Activated CD8-positive, alpha-beta T cell treated with anti-CD3 and anti-CD28 coated beads, Interleukin-2, amount 10 ng/mL, durations not matched to agents 7 days and 5 days (primary cell): ENCODE measurements at regions not wholly inside any gene's neighbourhood (a gene's known extent, or its start where the extent isn't known, plus 50 kb on each side); places are given as distances from the start of the nearest gene placed in this dataset.

Source experiments
- ATAC-seq: fragments of 150-1000 bp; cut with Tn5 transposase; one replicate; pipeline ENCODE4 v1.10.0; 2021; ENCODE audit warnings: moderate library complexity
- CTCF ChIA-PET: fragments of 350-600 bp; sonication (Branson Sonifier 250); formaldehyde crosslinking; loops from one replicate; lab custom pipeline; 2021; ENCODE audit warnings: antibody characterized with exemption; lab: Charles Lee
- POLR2A ChIA-PET: fragments of 350-600 bp; sonication (Branson Sonifier 250); formaldehyde crosslinking; loops from one replicate; lab custom pipeline; 2021; ENCODE audit warnings: antibody characterized with exemption; lab: Charles Lee
- DNase-seq: peaks from one replicate; pipeline ENCODE4 v3.0.0-alpha.2; 2020
- H3K27ac Mint-ChIP-seq: one replicate; pipeline ENCODE4 v1.8.0; 2021; ENCODE audit warnings: mild to moderate bottlenecking, mixed read lengths
- H3K27me3 Mint-ChIP-seq: one replicate; pipeline ENCODE4 v1.8.0; 2021; ENCODE audit warnings: low read depth, mixed read lengths
- H3K36me3 Mint-ChIP-seq: one replicate; pipeline ENCODE4 v1.8.0; 2021; ENCODE audit warnings: low read depth, mixed read lengths
- H3K4me1 Mint-ChIP-seq: one replicate; pipeline ENCODE4 v1.8.0; 2021; ENCODE audit warnings: low read depth, mixed read lengths
- H3K4me3 Mint-ChIP-seq: one replicate; pipeline ENCODE4 v1.8.0; 2021; ENCODE audit warnings: mild to moderate bottlenecking, mixed read lengths
- H3K9me3 Mint-ChIP-seq: one replicate; pipeline ENCODE4 v1.8.0; 2022; ENCODE audit warnings: mixed read lengths; ENCODE audit not compliant: insufficient read depth

DNA sequence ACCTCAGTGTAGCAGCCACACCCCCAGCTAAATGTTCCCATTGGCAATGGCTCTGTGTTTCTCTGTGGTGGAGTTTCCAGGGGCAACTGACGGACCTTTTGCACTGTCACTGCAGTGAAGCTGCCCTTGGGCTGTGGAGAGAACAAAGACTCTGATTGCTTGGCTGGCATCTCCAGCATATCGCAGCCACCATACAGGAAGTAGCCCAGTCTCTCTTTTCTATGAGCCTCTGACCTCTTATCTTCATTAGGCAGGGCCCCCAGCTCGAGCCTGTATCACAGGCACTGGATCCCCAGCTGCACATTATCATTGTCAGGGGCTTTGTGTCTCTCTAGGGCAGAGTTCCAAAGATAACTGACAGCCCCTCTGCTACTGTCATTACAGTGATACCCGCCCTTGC lies 483.5 kb downstream of the ARAP2 start:
- POLR2A ChIA-PET: no interaction called here
- no peak overlapping the region for H3K27ac Mint-ChIP-seq
- H3K4me1 Mint-ChIP-seq: no peaks in the 10 kb centered on the region
- DNase-seq (no peak), ATAC-seq (no peak)
- H3K36me3 Mint-ChIP-seq: no peaks in the 10 kb centered on the region
- H3K4me3 Mint-ChIP-seq: no peak overlapping the region
- no peaks in the 10 kb centered on the region for H3K9me3 Mint-ChIP-seq
- no peaks in the 10 kb centered on the region for H3K27me3 Mint-ChIP-seq
- CTCF ChIA-PET: no interaction called here

GRCh38 chr4:35771571-35771970 lies 472.7 kb downstream of the ARAP2 start:
- ChIA-PET CTCF (no interaction called here), POLR2A (no interaction called here)
- H3K4me1 Mint-ChIP-seq: no peaks in the 10 kb centered on the region
- H3K36me3 Mint-ChIP-seq: no peaks in the 10 kb centered on the region
- H3K9me3 Mint-ChIP-seq: no peaks in the 10 kb centered on the region
- no peaks in the 10 kb centered on the region for H3K27me3 Mint-ChIP-seq
- no peak for DNase-seq
- no peak overlapping the region for H3K4me3 Mint-ChIP-seq
- H3K27ac Mint-ChIP-seq: no peak overlapping the region
- ATAC-seq: no peak

DNA sequence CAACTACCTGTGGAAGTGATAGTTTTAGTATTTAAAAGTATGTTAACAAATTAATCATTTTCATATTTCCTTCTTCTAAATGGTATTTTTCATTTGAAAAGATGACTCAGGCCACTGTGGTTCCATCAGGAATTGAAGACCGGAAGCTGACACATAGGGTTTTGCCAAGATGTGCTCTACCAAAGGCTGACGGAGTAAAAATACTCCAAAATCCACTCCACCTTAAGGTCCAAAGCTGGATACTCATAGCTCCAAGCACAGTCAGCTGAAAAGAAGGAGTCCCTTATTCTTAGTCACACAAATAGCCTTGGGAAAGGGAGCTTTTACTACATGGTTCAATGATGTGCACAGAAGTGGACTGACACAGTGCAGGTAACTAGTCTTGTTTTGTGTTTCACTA lies 472.0 kb downstream of the ARAP2 start:
- Mint-ChIP-seq H3K36me3 (no peaks in the 10 kb centered on the region), H3K27ac (no peak overlapping the region), H3K4me3 (no peak overlapping the region), H3K4me1 (no peaks in the 10 kb centered on the region), H3K9me3 (no peaks in the 10 kb centered on the region), H3K27me3 (no peaks in the 10 kb centered on the region)
- POLR2A ChIA-PET: no interaction called here
- CTCF ChIA-PET: no interaction called here
- no peak for ATAC-seq
- DNase-seq: no peak

DNA sequence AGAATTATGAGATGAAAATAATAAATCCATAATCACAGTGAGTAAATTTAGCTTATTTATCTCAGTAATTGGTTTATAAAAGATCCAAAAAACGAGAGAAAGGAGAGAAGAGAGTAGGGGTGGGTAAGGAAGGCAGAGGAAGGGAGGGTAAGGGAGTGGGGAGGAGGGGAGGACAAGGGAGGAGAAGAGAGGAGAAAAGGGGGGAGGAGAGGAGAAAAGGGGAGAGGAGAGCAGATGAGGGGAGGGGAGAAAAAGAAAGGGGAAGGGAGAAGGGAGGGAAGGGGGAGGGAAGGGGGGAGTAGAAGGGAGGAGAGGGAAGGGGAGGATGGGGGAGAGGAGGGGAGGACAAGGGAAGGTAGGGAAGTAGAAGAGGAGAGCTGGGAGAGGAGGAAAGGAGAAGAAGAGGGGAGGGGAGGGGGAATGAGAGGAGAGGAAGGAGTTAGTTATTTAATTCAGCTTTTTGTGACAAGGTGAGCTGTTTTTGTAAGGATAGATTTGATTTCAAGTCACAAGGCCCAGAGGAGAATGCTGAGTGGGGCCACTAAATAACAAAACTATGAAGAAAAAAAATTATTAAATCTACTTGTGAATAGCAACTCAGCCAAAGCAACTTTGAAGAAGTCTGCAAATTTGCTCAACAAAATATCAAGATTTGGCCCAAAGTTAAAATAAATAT lies 454.3 kb downstream of the ARAP2 start:
- ATAC-seq: no peak
- H3K9me3 Mint-ChIP-seq: no peaks in the 10 kb centered on the region
- H3K4me1 Mint-ChIP-seq: no peaks in the 10 kb centered on the region
- CTCF ChIA-PET: no interaction called here
- H3K27me3 Mint-ChIP-seq: no peaks in the 10 kb centered on the region
- no peaks in the 10 kb centered on the region for H3K36me3 Mint-ChIP-seq
- H3K4me3 Mint-ChIP-seq: no peak overlapping the region
- DNase-seq: no peak
- POLR2A ChIA-PET: no interaction called here
- no peak overlapping the region for H3K27ac Mint-ChIP-seq

GRCh38 chr4:35793045-35793722 lies 451.1 kb downstream of the ARAP2 start:
- Mint-ChIP-seq H3K4me1 (no peaks in the 10 kb centered on the region), H3K36me3 (no peaks in the 10 kb centered on the region), H3K27ac (no peak overlapping the region), H3K27me3 (no peaks in the 10 kb centered on the region), H3K4me3 (no peak overlapping the region), H3K9me3 (peaks cover 6% of the 10 kb centered on the region)
- POLR2A ChIA-PET: no interaction called here
- DNase-seq (no peak), ATAC-seq (no peak)
- CTCF ChIA-PET: no interaction called here

DNA sequence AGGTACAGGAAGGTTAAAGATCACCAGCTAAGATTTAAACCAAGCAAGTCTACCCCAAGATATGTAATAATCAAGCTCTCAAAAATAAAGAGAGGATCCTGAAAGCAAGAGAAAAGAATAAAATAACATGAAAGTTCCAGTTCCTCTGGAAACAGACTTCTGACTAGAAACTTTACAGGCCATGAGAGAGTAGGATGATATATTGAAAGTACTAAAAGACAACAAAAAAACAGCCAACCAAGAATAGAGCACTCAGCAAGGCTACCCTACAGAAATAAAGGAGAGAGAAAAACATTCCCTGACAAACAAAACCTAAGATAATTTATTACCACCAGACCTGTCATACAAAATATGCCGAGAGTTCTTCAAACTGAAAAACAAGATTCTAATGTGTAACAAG lies 450.5 kb downstream of the ARAP2 start:
- DNase-seq: no peak
- H3K4me1 Mint-ChIP-seq: no peaks in the 10 kb centered on the region
- ChIA-PET CTCF (no interaction called here), POLR2A (no interaction called here)
- peaks cover 6% of the 10 kb centered on the region for H3K9me3 Mint-ChIP-seq
- no peak for ATAC-seq
- H3K36me3 Mint-ChIP-seq: no peaks in the 10 kb centered on the region
- H3K27ac Mint-ChIP-seq: no peak overlapping the region
- no peaks in the 10 kb centered on the region for H3K27me3 Mint-ChIP-seq
- H3K4me3 Mint-ChIP-seq: no peak overlapping the region

GRCh38 chr4:35800669-35801068 lies 443.6 kb downstream of the ARAP2 start:
- no peak overlapping the region for H3K4me3 Mint-ChIP-seq
- no peak for ATAC-seq

GRCh38 chr4:35802644-35803043 lies 441.7 kb downstream of the ARAP2 start:
- peaks cover 3% of the 10 kb centered on the region for H3K9me3 Mint-ChIP-seq
- H3K4me3 Mint-ChIP-seq: no peak overlapping the region
- DNase-seq: no peak
- POLR2A ChIA-PET: no interaction called here
- H3K27ac Mint-ChIP-seq: no peak overlapping the region
- no peaks in the 10 kb centered on the region for H3K4me1 Mint-ChIP-seq
- CTCF ChIA-PET: interaction anchor here (0.8 kb wide), 1 partner anchor 26 kb away, joined by 3 read pairs; no protein-coding TSS in a partner anchor
- no peaks in the 10 kb centered on the region for H3K36me3 Mint-ChIP-seq
- no peak for ATAC-seq
- H3K27me3 Mint-ChIP-seq: no peaks in the 10 kb centered on the region

More at GRCh38 chr4:35800669-35801068, 443.6 kb downstream of the ARAP2 start:
- peaks cover 10% of the 10 kb centered on the region for H3K9me3 Mint-ChIP-seq
- ChIA-PET POLR2A (interaction anchor here (0.6 kb wide), 1 partner anchor 75 kb away, joined by 3 read pairs; no protein-coding TSS in a partner anchor), CTCF (no interaction called here)
- H3K36me3 Mint-ChIP-seq: no peaks in the 10 kb centered on the region
- no peaks in the 10 kb centered on the region for H3K27me3 Mint-ChIP-seq
- H3K27ac Mint-ChIP-seq: no peak overlapping the region
- no peak for DNase-seq
- H3K4me1 Mint-ChIP-seq: no peaks in the 10 kb centered on the region

GRCh38 chr4:35818520-35818919 lies 425.8 kb downstream of the ARAP2 start:
- Mint-ChIP-seq H3K4me1 (no peaks in the 10 kb centered on the region), H3K9me3 (no peaks in the 10 kb centered on the region), H3K27me3 (no peaks in the 10 kb centered on the region), H3K36me3 (no peaks in the 10 kb centered on the region), H3K4me3 (no peak overlapping the region), H3K27ac (no peak overlapping the region)
- CTCF ChIA-PET: no interaction called here
- DNase-seq (no peak), ATAC-seq (no peak)
- POLR2A ChIA-PET: no interaction called here

- H3K9me3 Mint-ChIP-seq: no peaks in the 10 kb centered on the region
- DNase-seq (no peak), ATAC-seq (no peak)
- H3K36me3 Mint-ChIP-seq: no peaks in the 10 kb centered on the region
- no peak overlapping the region for H3K4me3 Mint-ChIP-seq
- CTCF ChIA-PET: no interaction called here
- no peak overlapping the region for H3K27ac Mint-ChIP-seq
- POLR2A ChIA-PET: no interaction called here
- H3K4me1 Mint-ChIP-seq: no peaks in the 10 kb centered on the region
- H3K27me3 Mint-ChIP-seq: no peaks in the 10 kb centered on the region
These were observed 424.3 kb downstream of the ARAP2 start for GRCh38 chr4:35820003-35820402.

DNA sequence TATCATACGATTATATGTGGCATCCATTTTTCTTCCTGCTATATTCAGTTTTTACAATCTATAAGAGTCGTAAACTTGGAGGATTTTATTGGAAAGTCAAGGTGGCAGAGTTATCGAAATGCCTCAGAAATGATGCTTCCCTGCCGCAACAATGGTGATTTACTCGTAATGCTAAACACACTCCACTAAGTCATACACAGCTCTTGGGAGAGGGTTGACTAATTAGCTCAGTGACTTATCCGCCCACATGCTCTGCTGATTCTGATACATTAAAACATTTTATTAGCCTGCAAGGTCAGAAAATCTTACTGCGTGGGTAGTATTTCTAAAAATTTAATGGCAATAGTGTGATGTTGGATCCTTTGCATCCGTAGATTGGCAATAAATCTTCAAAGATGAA lies 420.1 kb downstream of the ARAP2 start:
- no peak for ATAC-seq
- ChIA-PET CTCF (no interaction called here), POLR2A (no interaction called here)
- no peak for DNase-seq
- H3K27ac Mint-ChIP-seq: no peak overlapping the region
- H3K4me1 Mint-ChIP-seq: no peaks in the 10 kb centered on the region
- H3K4me3 Mint-ChIP-seq: no peak overlapping the region
- H3K27me3 Mint-ChIP-seq: no peaks in the 10 kb centered on the region
- H3K9me3 Mint-ChIP-seq: no peaks in the 10 kb centered on the region
- no peaks in the 10 kb centered on the region for H3K36me3 Mint-ChIP-seq

DNA sequence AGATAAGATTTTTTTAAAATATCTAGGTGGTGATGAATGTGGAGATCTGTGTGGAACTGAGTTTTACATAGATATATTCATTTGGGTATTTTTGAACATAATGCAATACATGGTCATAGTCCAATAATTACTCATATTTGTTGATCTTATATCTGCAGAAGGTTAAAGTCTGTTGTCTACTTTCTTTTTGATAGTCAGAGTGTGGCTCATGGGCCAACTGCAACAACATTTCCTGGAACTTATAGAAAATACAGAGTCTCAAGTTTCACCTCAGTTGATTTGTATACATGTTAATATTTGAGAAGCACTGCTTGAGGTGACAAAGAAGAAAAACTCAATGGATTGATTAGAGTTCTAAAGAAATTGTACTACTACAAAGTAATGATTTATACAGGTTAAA lies 408.4 kb downstream of the ARAP2 start:
- no peaks in the 10 kb centered on the region for H3K4me1 Mint-ChIP-seq
- POLR2A ChIA-PET: no interaction called here
- H3K27ac Mint-ChIP-seq: no peak overlapping the region
- CTCF ChIA-PET: no interaction called here
- H3K36me3 Mint-ChIP-seq: no peaks in the 10 kb centered on the region
- no peak for DNase-seq
- ATAC-seq: no peak
- no peak overlapping the region for H3K4me3 Mint-ChIP-seq
- no peaks in the 10 kb centered on the region for H3K27me3 Mint-ChIP-seq
- H3K9me3 Mint-ChIP-seq: no peaks in the 10 kb centered on the region
